Progenitor cell of endocrine pancreas (in vitro differentiated cells): ENCODE measurements at regions not wholly inside any gene's neighbourhood (a gene's known extent, or its start where the extent isn't known, plus 50 kb on each side); places are given as distances from the start of the nearest gene placed in this dataset.

ENCODE experiments used
- DNase-seq: peaks from one replicate; pipeline ENCODE4 v3.0.0; 2021; ENCODE audit warnings: low spot score; ENCODE audit not compliant: unreplicated experiment
- H3K27ac Mint-ChIP-seq: 2 replicates; pipeline ENCODE4 v1.8.0; 2021; ENCODE audit warnings: mild to moderate bottlenecking, moderate library complexity, mixed read lengths
- H3K27me3 Mint-ChIP-seq: 2 replicates; pipeline ENCODE4 v1.8.0; 2021; ENCODE audit warnings: mixed read lengths
- H3K36me3 Mint-ChIP-seq: 2 replicates; pipeline ENCODE4 v1.8.0; 2022; ENCODE audit warnings: mixed read lengths; ENCODE audit not compliant: insufficient read depth
- H3K4me1 Mint-ChIP-seq: 2 replicates; pipeline ENCODE4 v1.8.0; 2021; ENCODE audit warnings: low read depth, mixed read lengths
- H3K4me3 Mint-ChIP-seq: 2 replicates; pipeline ENCODE4 v1.8.0; 2021; ENCODE audit warnings: low read depth, mild to moderate bottlenecking, moderate library complexity, mixed read lengths
- H3K9me3 Mint-ChIP-seq: 2 replicates; pipeline ENCODE4 v1.8.0; 2021; ENCODE audit warnings: low read depth, mixed read lengths
- CTCF ChIP-seq: fragments of 200-600 bp; sonication (generic); IDR thresholded peaks from one replicate; pipeline ENCODE4 v1.5.0; 2021; ENCODE audit warnings: antibody characterized with exemption, mild to moderate bottlenecking; ENCODE audit not compliant: unreplicated experiment

GRCh38 chr6:98560841-98561240, 273.5 kb upstream of the POU3F2 start:
- H3K4me3 Mint-ChIP-seq: no peak overlapping the region
- H3K27ac Mint-ChIP-seq: no peak overlapping the region
- DNase-seq: no peak
- no peaks in the 10 kb centered on the region for H3K27me3 Mint-ChIP-seq
- no peaks in the 10 kb centered on the region for H3K9me3 Mint-ChIP-seq
- TF ChIP-seq CTCF: no peak
- no peaks in the 10 kb centered on the region for H3K36me3 Mint-ChIP-seq
- H3K4me1 Mint-ChIP-seq: no peaks in the 10 kb centered on the region

GRCh38 chr6:98566126-98566525, 268.2 kb upstream of the POU3F2 start:
- Mint-ChIP-seq H3K4me3 (no peak overlapping the region), H3K9me3 (no peaks in the 10 kb centered on the region), H3K27me3 (no peaks in the 10 kb centered on the region), H3K27ac (no peak overlapping the region), H3K4me1 (no peaks in the 10 kb centered on the region), H3K36me3 (no peaks in the 10 kb centered on the region)
- no peak for TF ChIP-seq CTCF
- no peak for DNase-seq

- no peak for DNase-seq
- no peak overlapping the region for H3K4me3 Mint-ChIP-seq
- TF ChIP-seq CTCF: no peak
Observed at GRCh38 chr6:98572579-98572978, 261.8 kb upstream of the POU3F2 start.

GRCh38 chr6:98574984-98575383, 259.4 kb upstream of the POU3F2 start:
- H3K4me1 Mint-ChIP-seq: no peaks in the 10 kb centered on the region
- no peaks in the 10 kb centered on the region for H3K27me3 Mint-ChIP-seq
- DNase-seq: no peak
- H3K9me3 Mint-ChIP-seq: no peaks in the 10 kb centered on the region
- TF ChIP-seq CTCF: no peak
- H3K27ac Mint-ChIP-seq: no peak overlapping the region
- no peak overlapping the region for H3K4me3 Mint-ChIP-seq
- no peaks in the 10 kb centered on the region for H3K36me3 Mint-ChIP-seq

More at GRCh38 chr6:98572579-98572978, 261.8 kb upstream of the POU3F2 start:
- Mint-ChIP-seq H3K9me3 (no peaks in the 10 kb centered on the region), H3K27ac (no peak overlapping the region), H3K36me3 (no peaks in the 10 kb centered on the region), H3K27me3 (no peaks in the 10 kb centered on the region), H3K4me1 (no peaks in the 10 kb centered on the region)

GRCh38 chr6:98576791-98577190, 257.6 kb upstream of the POU3F2 start:
- no peaks in the 10 kb centered on the region for H3K27me3 Mint-ChIP-seq
- no peaks in the 10 kb centered on the region for H3K4me1 Mint-ChIP-seq
- no peak for TF ChIP-seq CTCF
- no peak for DNase-seq
- H3K27ac Mint-ChIP-seq: no peak overlapping the region
- H3K9me3 Mint-ChIP-seq: no peaks in the 10 kb centered on the region
- H3K36me3 Mint-ChIP-seq: no peaks in the 10 kb centered on the region
- H3K4me3 Mint-ChIP-seq: no peak overlapping the region

- no peak for DNase-seq
- H3K4me3 Mint-ChIP-seq: no peak overlapping the region
- no peaks in the 10 kb centered on the region for H3K9me3 Mint-ChIP-seq
- H3K36me3 Mint-ChIP-seq: no peaks in the 10 kb centered on the region
- no peak overlapping the region for H3K27ac Mint-ChIP-seq
- no peaks in the 10 kb centered on the region for H3K27me3 Mint-ChIP-seq
- H3K4me1 Mint-ChIP-seq: no peaks in the 10 kb centered on the region
- no peak for TF ChIP-seq CTCF
Observed at GRCh38 chr6:98578016-98578415, 256.4 kb upstream of the POU3F2 start.
